Neural progenitor cell (in vitro differentiated cells): ENCODE measurements at regions not wholly inside any gene's neighbourhood (a gene's known extent, or its start where the extent isn't known, plus 50 kb on each side); places are given as distances from the start of the nearest gene placed in this dataset.

Experiments
- EZH2 ChIP-seq: fragments of 200-600 bp; sonication (generic); IDR thresholded peaks from 2 replicates; pipeline ENCODE4 v1.6.1; 2017; ENCODE audit warnings: antibody characterized with exemption, mild to moderate bottlenecking, moderate library complexity
- EZH2phosphoT487 ChIP-seq: fragments of 200-600 bp; sonication (generic); IDR thresholded peaks from 2 replicates; pipeline ENCODE4 v1.6.1; 2017; ENCODE audit warnings: antibody characterized with exemption
- TF ChIP-seq, protein P1 (sequence below): fragments of 200-600 bp; sonication (generic); IDR thresholded peaks from 2 replicates; pipeline ENCODE4 v1.5.1; 2017; ENCODE audit warnings: antibody characterized with exemption, mild to moderate bottlenecking

- TF ChIP-seq, protein P1, sequence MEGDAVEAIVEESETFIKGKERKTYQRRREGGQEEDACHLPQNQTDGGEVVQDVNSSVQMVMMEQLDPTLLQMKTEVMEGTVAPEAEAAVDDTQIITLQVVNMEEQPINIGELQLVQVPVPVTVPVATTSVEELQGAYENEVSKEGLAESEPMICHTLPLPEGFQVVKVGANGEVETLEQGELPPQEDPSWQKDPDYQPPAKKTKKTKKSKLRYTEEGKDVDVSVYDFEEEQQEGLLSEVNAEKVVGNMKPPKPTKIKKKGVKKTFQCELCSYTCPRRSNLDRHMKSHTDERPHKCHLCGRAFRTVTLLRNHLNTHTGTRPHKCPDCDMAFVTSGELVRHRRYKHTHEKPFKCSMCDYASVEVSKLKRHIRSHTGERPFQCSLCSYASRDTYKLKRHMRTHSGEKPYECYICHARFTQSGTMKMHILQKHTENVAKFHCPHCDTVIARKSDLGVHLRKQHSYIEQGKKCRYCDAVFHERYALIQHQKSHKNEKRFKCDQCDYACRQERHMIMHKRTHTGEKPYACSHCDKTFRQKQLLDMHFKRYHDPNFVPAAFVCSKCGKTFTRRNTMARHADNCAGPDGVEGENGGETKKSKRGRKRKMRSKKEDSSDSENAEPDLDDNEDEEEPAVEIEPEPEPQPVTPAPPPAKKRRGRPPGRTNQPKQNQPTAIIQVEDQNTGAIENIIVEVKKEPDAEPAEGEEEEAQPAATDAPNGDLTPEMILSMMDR, result no peak
- TF ChIP-seq EZH2, result no peak
- TF ChIP-seq EZH2phosphoT487, result no peak
Observed at GRCh38 chr15:62591842-62592838, 427.1 kb upstream of the C2CD4B start.
